ENCODE measurements at regions not wholly inside any gene's neighbourhood (a gene's known extent, or its start where the extent isn't known, plus 50 kb on each side); places are given as distances from the start of the nearest gene placed in this dataset.
"Not testable (repeated sequence)": the region's sequence is repeated elsewhere in the genome, so short reads cannot be mapped to it uniquely, and the experiment has no call there.

GRCh38 chr12:131471946-131472732 is 238.8 kb upstream of the SFSWAP start:
- Histone ChIP-seq H3K4me1 (ENCODE audit: insufficient read depth, low read length, poor library complexity, severe bottlenecking) (no peaks in the 10 kb centered on the region), H3K27me3 (replicated peaks; ENCODE audit: insufficient read depth, low read depth, low read length, poor library complexity) (peaks cover 3% of the 10 kb centered on the region), H3K27ac (ENCODE audit: low read depth, low read length, poor library complexity, severe bottlenecking) (no peak overlapping the region), H3K36me3 (ENCODE audit: insufficient read depth, low read length, poor library complexity, severe bottlenecking) (no peaks in the 10 kb centered on the region), H3K9me3 (ENCODE audit: low read depth, low read length, poor library complexity, severe bottlenecking) (no peaks in the 10 kb centered on the region), H3K4me3 (ENCODE audit: low read depth, low read length, poor library complexity, severe bottlenecking) (no peak overlapping the region)
- CTCF ChIA-PET, result no interaction called here
- BruUV-seq (replicated peaks), result no TSS peak
- intact Hi-C loops (cut with micrococcal nuclease; ENCODE audit: unreplicated experiment), result no loop called here
- POLR2A ChIA-PET (ENCODE audit: low non-redundant PET), result no interaction called here
- TF ChIP-seq CTCF (conservative IDR thresholded peaks at IDR 0.05; ENCODE audit: low read depth, low read length), result no peak
- TF ChIP-seq EZH2 (IDR thresholded peaks at IDR 0.05; ENCODE audit: borderline replicate concordance, low read depth, low read length, poor library complexity, severe bottlenecking), result no peak
- DNase-seq (ENCODE audit: low spot score), result no peak

GRCh38 chr12:131473261-131473660 is 237.6 kb upstream of the SFSWAP start:
- H3K36me3 ChIP-seq (ENCODE audit: insufficient read depth, low read length, poor library complexity, severe bottlenecking), result no peaks in the 10 kb centered on the region
- H3K27me3 ChIP-seq (replicated peaks; ENCODE audit: insufficient read depth, low read depth, low read length, poor library complexity), result peaks cover 3% of the 10 kb centered on the region
- no peaks in the 10 kb centered on the region for H3K4me1 ChIP-seq (ENCODE audit: insufficient read depth, low read length, poor library complexity, severe bottlenecking)
- ChIA-PET CTCF (no interaction called here), POLR2A (ENCODE audit: low non-redundant PET) (no interaction called here)
- H3K9me3 ChIP-seq (ENCODE audit: low read depth, low read length, poor library complexity, severe bottlenecking), result no peaks in the 10 kb centered on the region
- intact Hi-C loops (cut with micrococcal nuclease; ENCODE audit: unreplicated experiment), result no loop called here
- H3K27ac ChIP-seq (ENCODE audit: low read depth, low read length, poor library complexity, severe bottlenecking), result no peak overlapping the region
- TF ChIP-seq CTCF (conservative IDR thresholded peaks at IDR 0.05; ENCODE audit: low read depth, low read length) (no peak), EZH2 (IDR thresholded peaks at IDR 0.05; ENCODE audit: borderline replicate concordance, low read depth, low read length, poor library complexity, severe bottlenecking) (no peak)
- no peak overlapping the region for H3K4me3 ChIP-seq (ENCODE audit: low read depth, low read length, poor library complexity, severe bottlenecking)
- no TSS peak for BruUV-seq (replicated peaks)
- DNase-seq (ENCODE audit: low spot score), result no peak

GRCh38 chr12:131473741-131474709 is 236.9 kb upstream of the SFSWAP start:
- ChIA-PET POLR2A (ENCODE audit: low non-redundant PET) (no interaction called here), CTCF (no interaction called here)
- Histone ChIP-seq H3K27me3 (replicated peaks; ENCODE audit: insufficient read depth, low read depth, low read length, poor library complexity) (peaks cover 3% of the 10 kb centered on the region), H3K4me1 (ENCODE audit: insufficient read depth, low read length, poor library complexity, severe bottlenecking) (no peaks in the 10 kb centered on the region), H3K4me3 (ENCODE audit: low read depth, low read length, poor library complexity, severe bottlenecking) (no peak overlapping the region), H3K9me3 (ENCODE audit: low read depth, low read length, poor library complexity, severe bottlenecking) (no peaks in the 10 kb centered on the region), H3K27ac (ENCODE audit: low read depth, low read length, poor library complexity, severe bottlenecking) (no peak overlapping the region), H3K36me3 (ENCODE audit: insufficient read depth, low read length, poor library complexity, severe bottlenecking) (no peaks in the 10 kb centered on the region)
- no TSS peak for BruUV-seq (replicated peaks)
- DNase-seq (ENCODE audit: low spot score), result no peak
- no peak for TF ChIP-seq CTCF (conservative IDR thresholded peaks at IDR 0.05; ENCODE audit: low read depth, low read length)
- no peak for TF ChIP-seq EZH2 (IDR thresholded peaks at IDR 0.05; ENCODE audit: borderline replicate concordance, low read depth, low read length, poor library complexity, severe bottlenecking)
- intact Hi-C loops (cut with micrococcal nuclease; ENCODE audit: unreplicated experiment), result no loop called here

DNA sequence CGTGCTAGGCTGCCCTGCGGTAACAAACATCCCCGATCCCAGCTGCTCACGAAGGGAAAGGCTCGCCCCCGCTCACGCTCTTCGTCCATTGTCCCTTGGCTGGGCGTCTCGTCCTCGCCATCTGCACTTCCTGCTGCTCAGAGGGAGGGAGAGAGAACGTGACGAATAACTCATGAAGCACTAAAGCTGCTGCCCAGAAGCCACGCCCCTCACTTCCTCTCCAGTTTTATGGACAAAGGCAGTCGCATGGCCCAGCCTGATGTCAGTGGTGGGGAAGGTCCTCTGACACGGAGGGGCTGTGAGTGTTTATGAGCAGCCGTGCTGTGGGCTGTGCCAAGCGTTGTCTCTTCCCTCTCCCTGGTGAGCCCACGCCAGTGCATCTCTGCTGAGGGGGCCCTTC is 235.9 kb upstream of the SFSWAP start:
- H3K27ac ChIP-seq (ENCODE audit: low read depth, low read length, poor library complexity, severe bottlenecking); BruUV-seq (replicated peaks); H3K36me3 ChIP-seq (ENCODE audit: insufficient read depth, low read length, poor library complexity, severe bottlenecking); intact Hi-C loops (cut with micrococcal nuclease; ENCODE audit: unreplicated experiment); CTCF ChIA-PET; H3K4me1 ChIP-seq (ENCODE audit: insufficient read depth, low read length, poor library complexity, severe bottlenecking); H3K27me3 ChIP-seq (replicated peaks; ENCODE audit: insufficient read depth, low read depth, low read length, poor library complexity); DNase-seq (ENCODE audit: low spot score); H3K9me3 ChIP-seq (ENCODE audit: low read depth, low read length, poor library complexity, severe bottlenecking); POLR2A ChIA-PET (ENCODE audit: low non-redundant PET); H3K4me3 ChIP-seq (ENCODE audit: low read depth, low read length, poor library complexity, severe bottlenecking): not testable (repeated sequence)
